GM12878 (cell line): ENCODE measurements at regions not wholly inside any gene's neighbourhood (a gene's known extent, or its start where the extent isn't known, plus 50 kb on each side); places are given as distances from the start of the nearest gene placed in this dataset.

Experiments used
- ATAC-seq: fragments of 200-7000 bp; cut with Tn5 transposase; 3 replicates; pipeline ENCODE4 v1.9.1; 2020; ENCODE audit warnings: mild to moderate bottlenecking, moderate library complexity
- BruUV-seq: library from RNA; stranded (reverse); fragments of 400-500 nt; replicated peaks from 2 replicates; lab custom pipeline; 2021; lab: Mats Ljungman, UMichigan
- CTCF ChIA-PET: fragments of 300-600 bp; sonication (Branson Sonifier 250); formaldehyde crosslinking; extraction: SDS; loops from one replicate; lab custom pipeline; 2021; ENCODE audit warnings: inconsistent platforms; lab: Yijun Ruan, JAX
- POLR2A ChIA-PET: fragments of 350-600 bp; formaldehyde crosslinking; extraction: SDS; loops from one replicate; lab custom pipeline; 2021; ENCODE audit warnings: inconsistent platforms; lab: Charles Lee
- RAD21 ChIA-PET: fragments of 300-600 bp; sonication (Branson Sonifier 250); formaldehyde crosslinking; loops from one replicate; lab custom pipeline; 2023; ENCODE audit warnings: antibody characterized with exemption; ENCODE audit not compliant: unreplicated experiment; lab: Charles Lee
- SMC1A ChIA-PET: fragments of 300-600 bp; sonication (Branson Sonifier 250); formaldehyde crosslinking; loops from one replicate; lab custom pipeline; 2023; ENCODE audit not compliant: unreplicated experiment, uncharacterized antibody; lab: Charles Lee
- DNase-seq: peaks from one replicate; pipeline ENCODE4 v3.0.0-alpha.2; 2011; ENCODE audit warnings: low read depth, low spot score
- FAIRE-seq: peaks from 3 replicates; lab custom pipeline; 2011; peaks lifted over from hg19 to GRCh38; lab: Jason Lieb, UNC
- H2AFZ ChIP-seq: 2 replicates; pipeline ENCODE4 v1.6.0; 2011; ENCODE audit warnings: low read depth, low read length, control low read depth; ENCODE audit not compliant: control insufficient read depth
- H3K27ac ChIP-seq: 2 replicates; pipeline ENCODE4 v1.5.1; 2011; ENCODE audit warnings: control low read depth; ENCODE audit not compliant: control insufficient read depth, insufficient read depth
- H3K27me3 ChIP-seq, 2 experiments: replicated peaks in 1 of 2; 2 replicates each; pipeline versions ENCODE4 v1.6.0 to v1.6.1; 2011; ENCODE audit warnings: low read length in 1 of 2; ENCODE audit not compliant: control insufficient read depth in 2 of 2, insufficient read depth in 2 of 2
- H3K36me3 ChIP-seq, 2 experiments: 2 replicates each; pipeline ENCODE4 v1.5.1; 2011; ENCODE audit warnings: low read length in 1 of 2; ENCODE audit not compliant: control insufficient read depth in 2 of 2, insufficient read depth in 2 of 2
- H3K4me1 ChIP-seq: 2 replicates; pipeline ENCODE4 v1.6.1; 2011; ENCODE audit warnings: mild to moderate bottlenecking, low read length, moderate library complexity, mixed read lengths; ENCODE audit not compliant: control insufficient read depth, insufficient read depth
- H3K4me2 ChIP-seq: 2 replicates; pipeline ENCODE4 v1.6.0; 2011; ENCODE audit warnings: control low read depth; ENCODE audit not compliant: control insufficient read depth, insufficient read depth
- H3K4me3 ChIP-seq: fragments of 200-600 bp; sonication (generic); 2 replicates; pipeline ENCODE4 v1.5.1; 2016
- H3K79me2 ChIP-seq: 2 replicates; pipeline ENCODE4 v1.6.0; 2011; ENCODE audit warnings: low read length; ENCODE audit not compliant: control insufficient read depth, insufficient read depth
- H3K9ac ChIP-seq: 2 replicates; pipeline ENCODE4 v1.8.0; 2011; ENCODE audit warnings: low read length, control low read depth, mixed read lengths; ENCODE audit not compliant: control insufficient read depth, insufficient read depth
- H3K9me3 ChIP-seq: replicated peaks from 3 replicates; pipeline ENCODE4 v1.5.1; 2011; ENCODE audit warnings: mild to moderate bottlenecking, low read length; ENCODE audit not compliant: control insufficient read depth, insufficient read depth
- H4K20me1 ChIP-seq: 2 replicates; pipeline ENCODE4 v1.6.0; 2011; ENCODE audit not compliant: control insufficient read depth, insufficient read depth
- BACH1 ChIP-seq: fragments of 450-650 bp; IDR thresholded peaks from 2 replicates; pipeline ENCODE4 v1.6.1; 2017; ENCODE audit warnings: mild to moderate bottlenecking, borderline replicate concordance
- CREB1 ChIP-seq: IDR thresholded peaks from 2 replicates; pipeline ENCODE4 v1.6.1; 2012; ENCODE audit warnings: low read depth, mild to moderate bottlenecking, inconsistent platforms
- EP300 ChIP-seq, 2 experiments: fragments of 150-350 bp in 1 of 2; IDR thresholded peaks; 2 replicates each; pipeline ENCODE4 v1.6.1; 2011 to 2012; ENCODE audit warnings: low read depth in 2 of 2, low read length in 2 of 2, borderline replicate concordance in 1 of 2, improper control_type of control experiment in 1 of 2, inconsistent platforms in 1 of 2; ENCODE audit not compliant: control insufficient read depth in 1 of 2
- EZH2 ChIP-seq: IDR thresholded peaks from 2 replicates; pipeline ENCODE4 v1.6.1; 2012; ENCODE audit warnings: low read depth, mild to moderate bottlenecking, control low read depth, inconsistent platforms, low read length, borderline replicate concordance; ENCODE audit not compliant: control insufficient read depth
- FOXM1 ChIP-seq: IDR thresholded peaks from 2 replicates; pipeline ENCODE4 v1.6.1; 2012; ENCODE audit warnings: low read depth, mild to moderate bottlenecking, inconsistent platforms, low read length, moderate library complexity
- HCFC1 ChIP-seq: fragments of 150-350 bp; IDR thresholded peaks from 2 replicates; pipeline ENCODE4 v1.6.1; 2014; ENCODE audit warnings: low read length
- NFYB ChIP-seq: IDR thresholded peaks from 2 replicates; pipeline ENCODE4 v1.6.1; 2011; ENCODE audit warnings: low read depth, mild to moderate bottlenecking, low read length, improper control_type of control experiment, moderate library complexity; ENCODE audit not compliant: insufficient read depth
- PAX5 ChIP-seq: IDR thresholded peaks from 2 replicates; pipeline ENCODE4 v1.6.1; 2011; ENCODE audit warnings: low read depth, low read length, borderline replicate concordance
- PBX3 ChIP-seq: IDR thresholded peaks from 2 replicates; pipeline ENCODE4 v1.6.1; 2011; ENCODE audit warnings: mild to moderate bottlenecking, low read depth, low read length, moderate library complexity; ENCODE audit not compliant: insufficient replicate concordance
- POLR2A ChIP-seq: IDR thresholded peaks from 2 replicates; pipeline ENCODE4 v1.6.1; 2011; ENCODE audit warnings: low read depth, mild to moderate bottlenecking, low read length
- USF1 ChIP-seq: IDR thresholded peaks from 2 replicates; pipeline ENCODE4 v1.6.1; 2011; ENCODE audit warnings: borderline replicate concordance, low read depth, mild to moderate bottlenecking, moderate library complexity, mixed read lengths, low read length; ENCODE audit not compliant: insufficient read depth; ENCODE audit errors: extremely low read length
- WGBS: methylation state at CpG from one replicate; pipeline ENCODE4 v1.1.6; 2016; ENCODE audit warnings: low lambda C conversion rate; ENCODE audit not compliant: insufficient replicate concordance, insufficient coverage; ENCODE audit errors: missing lambda C conversion rate; 5-methylcytosine and 5-hydroxymethylcytosine counted together
- in situ Hi-C: fragments of 300-500 bp; cut with MboI; formaldehyde crosslinking; loops from 9 replicates; pipeline ENCODE4 v1.14.3; 2018; ENCODE audit warnings: mixed read lengths
- intact Hi-C: fragments of 100-400 bp; cut with micrococcal nuclease; formaldehyde crosslinking; loops from one replicate; pipeline ENCODE4 v1.14.2; 2022; ENCODE audit not compliant: unreplicated experiment
- TF ChIP-seq, protein P1 (sequence below): IDR thresholded peaks from 2 replicates; pipeline ENCODE4 v1.6.1; 2011; ENCODE audit warnings: low read depth, mild to moderate bottlenecking, low read length, moderate library complexity, borderline replicate concordance; ENCODE audit errors: extremely low read depth
- TF ChIP-seq, protein P2 (sequence below): fragments of 150-350 bp; IDR thresholded peaks from 2 replicates; pipeline ENCODE4 v1.6.1; 2014; ENCODE audit warnings: mild to moderate bottlenecking, low read depth, low read length

DNA sequence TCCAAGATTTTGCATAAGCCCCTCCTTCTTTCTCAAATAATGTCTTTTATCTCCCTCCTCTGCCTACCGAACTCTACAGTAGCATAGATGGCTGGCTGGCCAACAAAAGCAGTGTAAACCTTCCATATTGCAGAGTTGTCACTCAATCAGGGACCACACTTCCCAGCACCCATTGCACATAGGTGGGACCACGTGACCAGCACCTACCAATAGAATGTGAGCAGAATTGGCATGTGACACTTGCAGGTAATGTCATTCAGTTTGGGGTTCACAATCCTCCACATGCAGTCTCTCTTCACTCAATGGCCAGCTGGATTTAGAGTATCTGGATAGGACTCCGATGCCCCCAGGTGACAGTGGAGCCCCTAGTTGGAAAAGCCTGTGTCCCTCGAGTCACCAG is 190.3 kb upstream of the CRY1 start:
- Histone ChIP-seq H3K9me3 (no peaks in the 10 kb centered on the region), H3K4me1 (no peaks in the 10 kb centered on the region), H3K79me2 (no peaks in the 10 kb centered on the region), H3K36me3 (no peaks in the 10 kb centered on the region), H2AFZ (no peak overlapping the region), H3K27me3 (no peaks in the 10 kb centered on the region; a peak in 1 of 4 replicates), H3K4me2 (no peak overlapping the region), H3K4me3 (no peak overlapping the region), H3K27ac (no peak overlapping the region), H4K20me1 (no peaks in the 10 kb centered on the region), H3K9ac (no peak overlapping the region)
- DNase-seq (no peak), FAIRE-seq (no peak), ATAC-seq (no peak)
- no TSS peak for BruUV-seq
- in situ Hi-C loops: no loop called here
- WGBS: 3% methylated on average over 4 of the region's 4 CpGs
- POLR2A ChIA-PET: no interaction called here
- CTCF ChIA-PET: no interaction called here
- RAD21 ChIA-PET: no interaction called here
- intact Hi-C loops: no loop called here
- TF ChIP-seq BACH1 (no peak), NFYB (0 out of 2 replicates have a peak, but pooled peaks have one; percentile 32), PAX5 (no peak), EP300 (IDR thresholded peaks at IDR 0.05; ENCODE audit: borderline replicate concordance in 1 of 2, control insufficient read depth in 1 of 2, low read depth in 2 of 2, low read length in 2 of 2) (no peak), HCFC1 (no peak), CREB1 (no peak), PBX3 (no peak), FOXM1 (no peak), POLR2A (no peak), EZH2 (no peak), USF1 (peak; percentile 36)
- TF ChIP-seq, protein P1, sequence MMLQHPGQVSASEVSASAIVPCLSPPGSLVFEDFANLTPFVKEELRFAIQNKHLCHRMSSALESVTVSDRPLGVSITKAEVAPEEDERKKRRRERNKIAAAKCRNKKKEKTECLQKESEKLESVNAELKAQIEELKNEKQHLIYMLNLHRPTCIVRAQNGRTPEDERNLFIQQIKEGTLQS: no peak
- TF ChIP-seq, protein P2, sequence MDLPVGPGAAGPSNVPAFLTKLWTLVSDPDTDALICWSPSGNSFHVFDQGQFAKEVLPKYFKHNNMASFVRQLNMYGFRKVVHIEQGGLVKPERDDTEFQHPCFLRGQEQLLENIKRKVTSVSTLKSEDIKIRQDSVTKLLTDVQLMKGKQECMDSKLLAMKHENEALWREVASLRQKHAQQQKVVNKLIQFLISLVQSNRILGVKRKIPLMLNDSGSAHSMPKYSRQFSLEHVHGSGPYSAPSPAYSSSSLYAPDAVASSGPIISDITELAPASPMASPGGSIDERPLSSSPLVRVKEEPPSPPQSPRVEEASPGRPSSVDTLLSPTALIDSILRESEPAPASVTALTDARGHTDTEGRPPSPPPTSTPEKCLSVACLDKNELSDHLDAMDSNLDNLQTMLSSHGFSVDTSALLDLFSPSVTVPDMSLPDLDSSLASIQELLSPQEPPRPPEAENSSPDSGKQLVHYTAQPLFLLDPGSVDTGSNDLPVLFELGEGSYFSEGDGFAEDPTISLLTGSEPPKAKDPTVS: no peak
- SMC1A ChIA-PET: no interaction called here
